Inflammatory macrophage treated with lipopolysaccharide for 4 hours (primary cell): ENCODE measurements at regions not wholly inside any gene's neighbourhood (a gene's known extent, or its start where the extent isn't known, plus 50 kb on each side); places are given as distances from the start of the nearest gene placed in this dataset.
"Not testable (repeated sequence)": the region's sequence is repeated elsewhere in the genome, so short reads cannot be mapped to it uniquely, and the experiment has no call there.

Experiments
- DNase-seq: peaks from one replicate; pipeline ENCODE4 v3.0.0-alpha.2; 2020

DNA sequence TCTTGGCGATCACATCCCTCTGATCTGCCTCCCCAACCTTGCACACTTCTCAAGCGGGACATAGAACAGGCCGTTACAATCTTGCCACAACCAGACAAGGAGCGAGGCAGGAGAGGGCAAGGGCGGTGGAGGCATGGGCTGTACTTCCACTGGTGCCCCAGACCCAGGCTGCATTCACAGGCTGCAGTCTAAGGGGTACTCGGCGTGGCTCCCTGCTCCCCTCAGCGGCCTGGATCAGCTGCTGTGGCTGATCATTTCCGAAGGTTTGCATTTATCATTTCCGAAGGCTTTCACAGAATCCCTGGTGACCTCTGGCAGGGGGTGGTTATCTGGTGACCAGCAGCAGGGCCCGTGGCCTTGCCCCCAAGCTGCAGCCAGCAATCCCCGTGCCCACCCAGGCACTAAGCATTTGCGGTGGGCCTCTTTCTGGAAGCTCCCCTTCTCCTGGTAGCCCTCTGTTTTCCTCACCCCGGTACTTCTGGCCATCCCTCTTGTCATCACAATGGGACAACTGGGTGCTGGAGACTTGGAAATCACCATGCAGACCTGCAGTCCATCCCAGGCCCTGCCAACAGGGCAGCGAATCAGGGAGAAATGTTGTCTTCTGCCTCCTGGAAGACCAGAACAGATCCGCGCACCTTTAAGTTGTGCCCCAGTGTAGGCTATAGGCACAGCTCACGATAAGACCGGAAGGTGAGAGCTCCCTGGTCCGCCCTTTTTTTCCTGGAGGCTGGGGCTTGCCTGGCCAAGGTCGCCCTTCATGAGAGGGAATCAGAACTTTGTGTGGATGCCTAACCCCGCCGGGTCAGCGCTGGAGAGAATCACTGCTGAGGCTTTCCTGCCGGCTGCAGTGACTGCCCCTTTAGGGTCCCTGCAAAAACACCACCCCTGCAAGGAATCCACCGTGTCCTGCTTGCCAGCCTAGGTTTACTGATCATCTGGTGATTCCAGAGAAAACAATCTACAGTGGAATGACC is 1739.1 kb downstream of the TP53TG3F start:
- DNase-seq: no peak

DNA sequence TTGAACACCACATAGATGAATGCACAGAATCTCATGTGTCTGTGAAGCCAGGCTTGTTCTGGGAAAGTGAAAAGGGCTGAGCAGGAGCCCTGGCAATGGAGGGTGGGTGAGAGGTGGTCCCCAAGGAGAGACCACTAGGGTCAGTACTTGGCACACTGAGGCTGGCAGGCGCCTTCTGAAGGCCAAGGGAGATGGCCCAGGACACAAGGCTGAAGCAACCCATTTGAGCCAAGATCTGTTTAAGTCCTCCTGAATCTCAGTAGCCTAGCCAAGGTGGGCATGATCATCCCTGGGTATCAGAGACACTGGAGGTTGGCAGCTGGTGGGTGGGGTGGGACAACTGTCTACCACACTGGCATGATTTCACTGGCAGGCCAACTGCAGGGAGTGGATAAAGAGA is 1741.2 kb downstream of the TP53TG3F start:
- DNase-seq: no peak

DNA sequence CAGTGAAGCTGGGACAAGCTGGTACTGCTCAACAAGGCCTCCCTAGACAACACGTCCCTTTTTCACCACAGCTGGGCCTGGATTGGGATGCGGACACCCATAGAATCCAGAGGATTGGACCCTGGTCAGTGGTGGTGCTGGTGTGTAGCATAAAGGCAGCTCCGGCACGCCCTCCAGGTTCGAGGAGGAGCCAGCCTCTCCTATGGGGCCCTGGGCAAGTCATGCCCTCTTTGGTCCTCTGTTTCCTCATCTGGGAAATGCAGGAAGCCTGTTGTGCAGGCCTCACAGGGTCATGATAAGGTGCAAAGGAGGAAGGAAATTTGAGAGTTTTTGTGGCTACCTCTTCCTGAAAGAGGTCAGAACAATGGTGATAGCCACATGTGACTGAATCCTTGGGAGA is 1741.7 kb downstream of the TP53TG3F start:
- no peak for DNase-seq

DNA sequence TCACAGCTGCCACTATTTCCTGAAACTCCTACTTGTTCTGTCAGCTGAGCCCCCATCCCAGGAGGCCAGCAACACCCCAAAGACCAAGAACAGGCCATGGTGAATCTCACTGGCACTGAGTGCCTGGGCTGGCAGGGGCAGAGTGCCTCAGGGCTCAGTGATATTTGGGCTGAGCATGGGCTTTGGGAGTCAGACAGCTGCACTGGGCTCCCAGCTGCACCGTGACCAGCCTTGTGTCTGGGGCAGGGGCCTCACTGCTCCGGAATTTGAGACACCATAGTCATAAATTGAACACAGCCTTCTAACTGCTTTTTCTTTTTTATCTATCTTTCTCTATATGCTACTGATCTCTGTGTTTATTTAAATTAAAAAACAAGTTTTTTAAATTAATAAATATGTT is 1744.2 kb downstream of the TP53TG3F start:
- DNase-seq: no peak

DNA sequence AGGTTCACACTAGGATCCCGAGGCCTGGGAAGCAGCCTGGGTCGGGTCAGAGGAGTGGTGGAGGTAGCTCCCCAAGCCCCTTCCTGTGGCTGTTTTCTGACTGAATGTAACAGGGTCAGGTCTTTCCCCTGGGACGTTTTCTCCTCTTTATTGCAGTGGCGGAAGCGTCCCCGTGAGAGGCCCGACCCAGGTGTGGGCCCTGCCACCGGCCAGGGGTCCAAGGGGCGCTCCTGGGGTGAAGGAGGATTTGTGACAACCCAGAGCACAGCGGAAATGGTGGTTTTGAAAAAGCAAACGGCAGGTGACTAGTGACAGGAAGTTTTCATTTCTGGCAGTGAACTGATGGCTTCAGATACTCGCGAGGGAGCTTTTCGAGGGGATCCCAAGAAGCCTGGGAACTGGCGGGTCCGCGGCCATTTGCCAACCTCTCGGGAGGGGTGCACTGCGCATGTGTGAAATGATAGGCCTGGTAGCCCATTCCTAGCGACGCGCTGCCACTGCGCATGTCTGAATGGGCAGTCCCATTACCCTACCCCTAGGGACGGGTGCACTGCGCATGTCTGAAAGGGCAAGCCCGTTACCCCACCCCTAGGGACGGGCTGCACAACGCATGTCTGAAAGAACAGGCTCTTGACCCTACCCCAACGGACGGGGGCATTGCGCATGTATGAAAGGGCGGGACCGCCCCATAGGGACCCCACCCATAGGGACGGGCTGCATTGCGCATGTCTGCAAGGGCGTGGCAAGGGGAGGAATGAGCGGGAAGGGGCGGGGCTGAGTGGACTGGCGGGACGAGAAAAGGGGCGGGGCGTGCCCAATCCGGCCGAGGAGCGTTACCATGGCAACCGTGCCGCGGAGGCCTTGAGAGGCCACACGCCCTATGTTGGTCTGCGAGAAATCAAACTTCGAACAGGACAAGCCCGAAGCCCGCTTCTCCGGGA is 1747.9 kb downstream of the TP53TG3F start:
- no peak for DNase-seq

DNA sequence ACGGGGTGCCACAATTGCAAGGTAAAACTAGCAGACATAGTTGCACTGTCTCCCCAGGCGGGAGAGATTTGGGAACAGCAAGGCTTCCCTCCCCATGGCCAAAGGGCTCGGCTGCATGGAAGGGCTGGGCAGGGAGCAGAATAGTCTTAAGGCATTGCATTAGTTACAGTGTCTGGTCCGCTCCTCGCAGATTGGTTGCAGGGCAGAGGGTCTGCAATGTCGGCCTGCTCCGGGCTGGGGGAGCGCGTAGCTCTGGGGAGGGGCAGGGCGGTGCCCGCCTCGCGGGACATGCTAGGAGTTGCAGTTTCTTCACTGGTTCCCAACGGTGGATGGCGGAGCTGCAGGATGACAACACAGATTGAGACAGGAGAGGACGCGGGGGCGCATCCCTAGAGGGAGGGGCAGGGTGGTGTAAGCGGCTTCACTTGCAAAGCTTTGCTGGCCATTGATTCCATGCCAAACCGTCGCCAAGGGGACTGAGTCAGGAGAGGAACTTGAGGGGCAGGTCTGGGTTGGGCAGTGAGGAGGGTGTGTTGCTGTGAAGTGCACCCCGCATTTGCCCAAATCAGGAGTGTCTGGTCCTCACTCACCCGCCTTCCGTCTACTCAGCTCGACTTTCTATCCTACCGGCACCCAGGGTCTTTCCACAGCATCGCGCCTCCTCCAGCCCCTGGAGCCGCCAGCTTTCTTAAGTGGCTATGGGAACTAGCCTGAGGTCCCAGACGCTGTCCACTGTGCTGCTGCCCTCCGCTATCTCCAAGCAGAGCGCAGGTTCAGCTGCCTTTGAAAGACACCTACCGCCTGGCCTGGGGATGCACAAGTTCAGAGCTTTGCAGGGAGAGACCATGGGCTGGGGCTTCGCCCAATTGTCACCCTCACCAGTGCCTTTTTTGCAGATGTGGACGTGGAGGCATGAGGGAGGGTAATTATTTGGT is 1748.9 kb downstream of the TP53TG3F start:
- no peak for DNase-seq

DNA sequence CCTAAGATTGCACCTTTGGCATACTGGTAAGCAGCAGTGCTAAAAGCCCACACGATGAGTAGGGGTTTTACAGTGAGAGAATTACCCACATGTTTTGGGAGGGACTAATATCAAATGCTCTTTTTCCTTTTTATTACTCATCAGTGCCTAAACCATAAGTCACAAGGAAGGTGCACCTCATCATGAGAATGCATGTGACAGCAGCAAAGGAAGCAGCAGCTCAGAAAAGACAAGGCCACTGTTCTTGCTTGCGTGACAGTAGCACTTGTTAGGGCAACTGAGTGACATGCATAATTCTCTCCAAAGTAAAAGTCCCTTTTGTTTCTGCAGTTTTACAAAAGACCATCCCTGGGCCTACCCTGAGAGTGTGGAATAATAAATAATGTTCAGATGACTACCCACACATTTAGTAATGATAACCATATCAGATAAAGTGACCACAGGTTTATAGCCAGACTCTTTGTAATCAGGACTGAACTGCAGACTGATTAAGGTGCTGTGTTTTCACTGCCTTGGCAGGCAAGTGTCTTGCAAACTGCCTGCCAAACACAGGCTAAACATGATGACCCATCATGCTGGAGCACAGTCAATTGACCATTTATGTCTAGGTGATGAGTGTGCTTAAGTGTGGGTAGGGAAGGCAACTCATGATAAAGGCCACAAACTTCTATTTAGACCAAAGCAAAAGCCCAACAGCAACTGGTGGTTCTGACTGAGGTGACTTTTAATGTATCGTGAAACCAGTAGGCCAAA is 1751.4 kb downstream of the TP53TG3F start:
- no peak for DNase-seq

DNA sequence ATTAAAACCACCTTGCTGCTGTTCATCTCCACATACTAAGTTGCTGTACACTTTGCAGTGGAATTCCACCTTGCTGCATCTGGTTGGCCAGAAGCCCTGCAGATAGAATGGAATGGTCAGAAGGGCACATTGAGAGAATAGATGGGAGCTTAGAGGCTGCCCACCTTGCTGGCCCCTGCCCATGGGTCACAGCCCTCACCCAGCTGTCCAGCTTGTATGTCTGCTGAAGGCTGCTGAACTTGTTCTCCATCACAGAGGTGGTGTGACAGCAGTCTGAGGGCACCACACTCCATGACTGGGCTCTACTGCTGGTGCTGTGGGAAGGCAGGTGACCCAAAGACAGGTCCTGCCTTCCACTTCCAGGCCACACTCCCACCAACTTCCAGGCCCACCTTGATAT is 1755.4 kb downstream of the TP53TG3F start:
- no peak for DNase-seq

DNA sequence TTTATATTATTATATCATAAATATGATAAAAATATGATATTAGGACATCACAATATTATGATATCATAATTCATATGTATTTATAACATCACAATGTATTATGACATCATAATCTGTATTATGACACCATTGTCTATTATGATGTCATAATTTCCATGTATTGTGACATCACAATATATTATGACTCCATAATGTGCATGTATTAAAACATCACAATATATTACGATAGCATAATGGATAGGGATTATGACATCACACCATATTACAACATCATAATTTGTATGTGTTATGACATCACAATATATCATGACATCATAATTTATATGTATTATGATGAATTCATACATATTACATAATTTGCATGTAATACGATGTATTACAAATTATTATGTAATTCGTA is 1755.9 kb downstream of the TP53TG3F start:
- no peak for DNase-seq

DNA sequence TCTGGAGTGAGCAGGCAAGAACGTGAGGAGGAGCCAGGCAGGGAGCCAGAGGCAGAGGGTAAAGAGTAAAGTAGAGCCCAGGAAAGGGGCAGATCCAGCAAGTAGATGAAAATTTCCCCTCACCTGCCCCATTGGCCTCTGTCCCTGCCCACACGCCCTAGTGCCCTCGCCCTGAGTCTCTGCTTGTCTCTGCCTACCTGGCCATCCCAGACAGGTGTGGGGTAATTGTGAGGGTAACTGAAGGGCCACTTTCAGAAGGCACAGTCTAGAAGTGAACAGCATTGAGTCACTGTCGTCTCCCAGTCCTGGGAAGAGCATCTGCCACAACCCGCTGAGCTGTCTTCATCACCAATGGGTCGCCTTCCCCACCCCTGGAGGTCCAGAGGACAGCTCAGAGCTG is 1756.8 kb downstream of the TP53TG3F start:
- DNase-seq: not testable (repeated sequence)

DNA sequence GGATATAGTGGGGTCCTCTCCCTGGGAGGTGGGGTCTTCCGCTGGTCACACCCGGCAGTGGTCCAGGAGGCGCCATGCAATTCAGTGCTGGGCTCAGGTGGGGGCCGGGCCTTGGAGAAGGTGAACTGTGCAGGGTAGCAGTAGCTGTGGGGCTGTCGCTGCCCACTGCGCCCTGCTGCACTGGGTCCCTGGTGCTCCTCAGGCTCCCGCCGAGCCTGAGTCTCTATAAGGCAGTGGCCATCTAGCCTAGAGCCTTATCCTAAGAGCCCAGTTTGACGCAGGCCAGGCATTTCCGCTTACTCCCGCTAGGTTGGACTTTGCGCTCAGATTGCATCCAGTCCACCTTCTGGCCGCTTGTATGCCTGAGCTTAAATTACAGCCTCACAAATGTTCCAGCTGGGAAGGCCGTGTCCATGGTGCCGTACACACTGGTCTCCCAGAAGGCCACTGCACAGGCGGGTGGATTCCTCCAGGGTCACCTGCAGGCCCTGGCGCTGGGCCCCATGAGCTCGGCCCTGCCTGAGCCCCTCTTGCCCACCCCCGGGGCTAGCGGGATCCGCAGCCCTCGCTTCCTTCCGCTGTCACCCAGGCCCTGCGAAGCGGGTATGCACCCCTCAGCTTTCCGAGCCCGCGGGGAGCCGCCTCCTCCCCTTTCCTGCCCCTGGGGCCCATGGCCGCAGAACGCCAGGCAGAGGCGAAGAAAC is 1762.2 kb downstream of the TP53TG3F start:
- no peak for DNase-seq

DNA sequence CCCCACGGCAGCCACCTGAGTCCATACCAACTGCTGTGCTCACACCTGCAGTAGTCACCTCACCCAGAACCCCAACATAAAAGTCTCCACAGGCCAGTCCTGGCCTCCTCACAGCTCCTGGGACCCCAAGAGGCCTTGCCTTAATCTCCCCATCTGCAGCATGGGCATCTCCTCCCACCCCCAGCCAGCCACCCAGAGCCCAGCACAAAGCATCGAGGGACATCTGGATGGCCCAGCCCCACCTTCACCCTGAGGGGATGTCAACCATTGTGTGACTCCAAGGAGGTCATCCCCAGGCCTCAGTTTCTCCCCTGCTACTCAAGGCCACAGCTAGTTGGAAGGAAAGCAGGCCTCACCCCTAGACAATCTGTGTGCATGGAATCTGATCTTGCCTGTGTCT is 1775.3 kb downstream of the TP53TG3F start:
- no peak for DNase-seq

DNA sequence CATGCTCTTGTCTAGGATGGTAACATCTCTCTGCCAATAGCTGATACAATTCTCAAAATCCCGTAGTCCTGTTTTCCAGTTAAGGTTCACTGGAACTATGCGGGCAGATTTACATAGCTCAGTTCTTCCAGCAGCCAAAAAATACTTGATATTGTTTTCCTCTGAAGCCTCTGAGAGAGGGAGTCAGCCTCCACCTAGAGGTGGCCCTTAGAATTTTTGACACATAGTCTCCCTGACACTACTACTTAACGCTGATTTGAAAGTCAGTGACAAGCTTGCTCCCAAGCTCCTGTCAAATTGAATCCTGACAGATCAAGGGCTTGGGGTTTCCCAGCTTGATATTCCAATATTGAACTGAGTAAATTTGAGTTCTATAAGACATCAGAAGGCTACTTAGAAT is 1780.1 kb downstream of the TP53TG3F start:
- DNase-seq: no peak

DNA sequence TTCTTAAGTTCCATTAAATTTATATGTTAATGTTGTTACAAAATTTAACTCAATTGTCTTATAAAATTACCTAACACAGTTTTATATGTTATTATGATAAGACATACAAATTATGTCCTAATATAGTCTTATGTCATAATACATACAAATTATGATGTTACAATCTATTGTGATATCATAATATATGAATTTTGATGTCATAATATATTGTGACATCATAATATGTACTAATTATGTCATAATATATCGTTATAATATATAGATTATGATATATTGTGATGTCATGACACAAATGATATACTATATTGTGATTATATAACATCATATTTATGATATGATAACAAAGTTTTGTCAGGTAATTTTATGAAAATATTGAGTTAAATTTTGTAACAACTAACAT is 1789.6 kb downstream of the TP53TG3F start:
- DNase-seq: no peak

DNA sequence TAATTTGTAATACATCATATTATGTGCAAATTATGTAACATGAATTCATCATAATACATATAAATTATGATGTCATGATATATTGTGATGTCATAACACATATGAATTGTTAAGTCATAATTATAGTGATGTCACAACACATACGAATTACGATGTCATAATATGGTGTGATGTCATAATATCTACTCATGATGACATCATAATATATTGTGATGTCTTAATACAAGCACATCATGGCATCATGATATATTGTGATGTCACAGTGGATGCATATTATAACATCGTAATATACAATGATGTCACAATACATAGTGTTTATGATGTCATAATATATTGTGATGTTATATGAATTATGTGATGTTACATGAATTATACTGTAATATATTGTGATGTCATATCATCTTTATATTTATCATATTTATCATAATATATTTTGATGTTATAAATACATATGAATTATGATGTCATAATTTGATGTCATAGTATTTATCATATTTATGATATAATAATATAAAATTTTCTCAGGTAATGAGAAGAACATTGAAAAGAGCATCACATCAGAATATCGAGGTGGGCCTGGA is 1793.0 kb downstream of the TP53TG3F start:
- peak; percentile 0 for DNase-seq

DNA sequence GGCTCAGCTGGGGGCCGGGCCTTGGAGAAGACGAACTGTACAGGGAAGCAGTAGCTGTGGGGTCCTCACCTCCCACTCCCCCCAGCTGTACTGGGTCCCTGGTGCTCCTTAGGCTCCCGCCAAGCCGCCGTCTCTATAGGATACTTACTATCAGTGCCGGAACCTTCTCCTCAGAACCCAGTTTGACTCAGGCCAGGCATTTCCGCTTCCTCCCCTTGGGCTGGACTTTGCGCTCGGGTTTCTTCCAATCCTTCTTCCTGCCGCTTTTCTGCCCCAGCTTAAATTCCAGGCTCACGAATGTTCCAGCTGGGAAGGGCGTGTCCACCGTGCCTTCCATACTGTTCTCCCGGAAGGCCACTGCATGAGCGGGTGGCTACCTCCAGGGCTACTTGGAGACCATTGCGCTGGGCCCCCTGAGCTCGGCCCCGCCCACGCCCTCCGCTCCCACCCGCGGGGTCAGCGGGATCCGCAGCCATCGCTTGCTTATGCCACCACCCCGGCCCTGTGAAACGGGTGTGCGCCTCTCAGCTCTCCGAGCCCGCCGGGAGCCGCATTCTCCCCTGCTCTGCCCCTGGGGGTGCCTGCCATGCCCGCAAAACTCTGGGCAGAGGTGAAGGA is 1795.9 kb downstream of the TP53TG3F start:
- no peak for DNase-seq

DNA sequence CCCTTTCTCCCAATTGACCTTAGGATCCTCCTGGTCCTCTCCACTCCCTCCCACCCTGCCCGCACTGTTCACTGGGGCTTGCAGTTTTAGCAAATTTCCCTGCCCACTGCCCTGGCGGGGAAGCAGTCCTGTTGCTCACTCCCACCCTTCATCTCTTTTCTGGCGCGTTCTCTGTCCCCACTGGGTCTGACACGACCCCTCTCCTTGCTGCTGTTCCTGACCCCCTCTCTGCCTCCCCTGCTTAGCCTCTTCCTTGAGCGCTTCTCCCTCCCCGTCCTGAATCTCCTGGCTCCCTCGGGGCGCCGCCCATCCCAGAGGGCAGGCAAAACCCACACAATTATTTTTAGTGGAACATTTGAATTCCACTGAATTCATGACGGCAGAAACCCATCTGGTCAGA is 1796.4 kb downstream of the TP53TG3F start:
- no peak for DNase-seq

DNA sequence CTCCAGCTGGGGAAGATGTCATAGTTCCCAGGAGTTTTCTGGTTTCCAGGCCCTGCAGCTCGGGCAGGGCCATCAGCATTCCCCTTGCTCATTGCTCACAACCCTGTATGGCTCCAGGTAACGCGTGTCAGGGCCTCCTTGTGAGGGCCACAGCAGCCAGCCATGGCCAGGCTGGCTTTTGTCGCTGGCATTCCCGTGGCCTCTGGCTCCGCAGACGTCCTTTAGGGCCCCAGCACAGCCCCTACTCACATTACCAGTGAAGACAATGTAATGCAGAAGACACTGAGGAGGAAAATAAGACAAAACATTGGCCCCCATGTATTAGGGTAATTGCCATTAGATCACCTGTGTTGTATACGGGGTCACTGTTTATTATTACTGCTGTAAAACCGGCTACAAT is 1799.0 kb downstream of the TP53TG3F start:
- no peak for DNase-seq

DNA sequence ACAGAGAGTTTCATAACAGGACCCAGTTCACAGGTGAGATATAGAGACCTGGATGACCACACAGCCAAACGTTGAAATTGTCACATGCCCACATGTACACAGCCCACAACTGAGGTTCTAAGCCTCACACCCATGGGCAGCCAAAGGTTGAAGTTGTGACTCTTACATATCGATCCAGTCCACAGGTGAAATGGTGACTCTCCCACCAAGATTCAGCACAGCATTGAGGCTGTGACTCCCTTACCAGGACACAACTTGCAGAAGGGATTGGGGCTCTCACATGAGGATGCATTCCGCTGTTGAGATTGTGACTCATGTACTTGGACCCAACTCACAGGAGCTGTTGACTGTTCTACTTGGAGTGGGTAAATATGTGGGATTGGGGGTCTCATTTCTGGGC is 1836.4 kb downstream of the TP53TG3F start:
- no peak for DNase-seq

DNA sequence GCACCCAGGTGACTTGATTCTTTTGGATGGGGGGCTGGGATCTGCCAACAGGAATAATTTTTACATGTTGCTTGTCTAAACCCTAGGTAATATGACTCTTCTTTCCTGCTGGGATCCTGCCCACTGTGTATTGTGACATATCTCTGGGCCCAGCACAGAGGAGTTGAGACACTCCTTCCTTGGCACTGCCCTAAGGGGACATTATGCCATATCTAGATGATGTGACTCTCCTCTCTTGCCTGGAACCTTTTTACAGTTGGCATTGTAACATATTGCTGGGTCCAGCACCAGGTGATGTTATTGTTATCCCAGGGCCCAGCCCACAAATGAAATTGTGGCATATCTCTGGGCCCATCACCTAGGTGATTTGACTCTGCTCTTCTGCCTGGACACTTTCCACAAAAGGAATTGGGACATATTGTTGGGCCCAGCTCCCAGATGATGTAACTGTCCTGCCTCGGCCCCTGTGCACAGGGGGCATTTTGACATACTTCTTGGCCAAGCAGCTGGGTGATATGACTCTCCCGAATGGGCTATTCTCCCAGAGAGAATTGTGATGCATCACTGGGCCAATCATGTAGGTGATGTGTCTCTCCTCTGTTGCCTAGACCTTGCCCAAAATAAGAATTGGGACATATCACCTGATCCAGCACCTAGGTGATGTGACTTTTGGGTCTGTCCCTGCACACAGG is 1837.7 kb downstream of the TP53TG3F start:
- DNase-seq: no peak
